ENCODE measurements at regions not wholly inside any gene's neighbourhood (a gene's known extent, or its start where the extent isn't known, plus 50 kb on each side); places are given as distances from the start of the nearest gene placed in this dataset.
"Not testable (repeated sequence)": the region's sequence is repeated elsewhere in the genome, so short reads cannot be mapped to it uniquely, and the experiment has no call there.

DNA sequence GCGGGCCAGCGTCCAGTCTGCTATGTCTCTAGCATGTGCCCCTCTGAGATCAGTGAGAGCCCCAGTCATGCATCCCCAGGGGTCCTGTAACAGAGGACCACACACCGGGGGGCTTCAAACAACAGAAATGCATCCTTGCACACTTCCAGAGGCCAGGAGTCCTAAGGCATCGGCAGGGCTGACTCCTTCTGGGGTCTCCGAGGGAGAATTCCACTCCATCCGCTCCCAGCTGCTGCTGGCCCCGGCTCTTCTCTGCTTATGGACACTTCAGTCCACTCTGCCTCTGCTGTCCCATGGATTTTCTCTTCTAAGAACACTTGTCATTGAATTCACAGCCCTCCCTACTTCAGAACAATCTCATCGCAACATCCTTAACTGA, 157.6 kb downstream of the NPIPB11 start:
- TF ChIP-seq POLR2AphosphoS5 (IDR thresholded peaks at IDR 0.05; ENCODE audit: borderline replicate concordance, low read depth, low read length); EZH2 (IDR thresholded peaks at IDR 0.05): not testable (repeated sequence)
